Loucy (cell line): ENCODE measurements at regions not wholly inside any gene's neighbourhood (a gene's known extent, or its start where the extent isn't known, plus 50 kb on each side); places are given as distances from the start of the nearest gene placed in this dataset.
A peak's percentile ranks its signal among the peaks of the same experiment; 100 is the strongest.

Experiments
- H2AFZ ChIP-seq: fragments of 200-600 bp; sonication (generic); 2 replicates; pipeline ENCODE4 v1.6.0; 2016; ENCODE audit warnings: antibody characterized with exemption, mild to moderate bottlenecking, low read length, moderate library complexity
- H3F3A ChIP-seq: fragments of 200-600 bp; 2 replicates; pipeline ENCODE4 v1.6.0; 2016; ENCODE audit warnings: antibody characterized with exemption, low read depth, mild to moderate bottlenecking
- H3K27me3 ChIP-seq: fragments of 200-600 bp; sonication (generic); 2 replicates; pipeline ENCODE4 v1.6.1; 2014; ENCODE audit warnings: low read length, mild to moderate bottlenecking; ENCODE audit not compliant: insufficient read depth, poor library complexity, severe bottlenecking
- H3K36me3 ChIP-seq: fragments of 200-600 bp; sonication (generic); 2 replicates; pipeline ENCODE4 v1.6.1; 2016; ENCODE audit warnings: low read length; ENCODE audit not compliant: insufficient read depth
- H3K4me1 ChIP-seq: fragments of 200-600 bp; sonication (generic); 2 replicates; pipeline ENCODE4 v1.5.1; 2014; ENCODE audit warnings: low read length, mild to moderate bottlenecking; ENCODE audit not compliant: insufficient read depth, poor library complexity, severe bottlenecking
- H3K4me2 ChIP-seq: fragments of 200-600 bp; sonication (generic); 2 replicates; pipeline ENCODE4 v1.6.0; 2014; ENCODE audit warnings: antibody characterized with exemption, low read length, low read depth, mild to moderate bottlenecking; ENCODE audit not compliant: poor library complexity, severe bottlenecking
- H3K4me3 ChIP-seq: fragments of 200-600 bp; sonication (generic); 2 replicates; pipeline ENCODE4 v1.5.1; 2014; ENCODE audit warnings: low read length, mild to moderate bottlenecking, mixed read lengths; ENCODE audit not compliant: poor library complexity, severe bottlenecking
- H3K79me2 ChIP-seq: fragments of 200-600 bp; sonication (generic); 2 replicates; pipeline ENCODE4 v1.6.1; 2014; ENCODE audit warnings: low read length; ENCODE audit not compliant: insufficient read depth
- H3K9ac ChIP-seq: fragments of 200-600 bp; sonication (generic); 2 replicates; pipeline ENCODE4 v1.6.0; 2014; ENCODE audit warnings: mild to moderate bottlenecking, low read depth, low read length, moderate library complexity; ENCODE audit not compliant: poor library complexity, severe bottlenecking
- H3K9me2 ChIP-seq: fragments of 200-600 bp; sonication (generic); replicated peaks from 2 replicates; pipeline ENCODE4 v1.6.1; 2016; ENCODE audit warnings: low read depth, low read length, mixed read lengths
- H3K9me3 ChIP-seq: fragments of 200-600 bp; sonication (generic); 2 replicates; pipeline ENCODE4 v1.6.1; 2014; ENCODE audit warnings: mild to moderate bottlenecking, antibody characterized with exemption, low read length, low read depth; ENCODE audit not compliant: insufficient read depth
- H4K20me1 ChIP-seq: fragments of 200-600 bp; sonication (generic); 2 replicates; pipeline ENCODE4 v1.6.0; 2014; ENCODE audit warnings: antibody characterized with exemption, low read length, mild to moderate bottlenecking; ENCODE audit not compliant: insufficient read depth, poor library complexity, severe bottlenecking
- EZH2phosphoT487 ChIP-seq: fragments of 200-600 bp; IDR thresholded peaks from 2 replicates; pipeline ENCODE4 v1.6.1; 2018; ENCODE audit warnings: antibody characterized with exemption, mild to moderate bottlenecking, moderate library complexity, borderline replicate concordance
- TF ChIP-seq, protein P1 (sequence below): fragments of 200-600 bp; sonication (generic); conservative IDR thresholded peaks from 2 replicates; pipeline ENCODE4 v1.5.1; 2014; ENCODE audit warnings: mild to moderate bottlenecking, antibody characterized with exemption, low read length

DNA sequence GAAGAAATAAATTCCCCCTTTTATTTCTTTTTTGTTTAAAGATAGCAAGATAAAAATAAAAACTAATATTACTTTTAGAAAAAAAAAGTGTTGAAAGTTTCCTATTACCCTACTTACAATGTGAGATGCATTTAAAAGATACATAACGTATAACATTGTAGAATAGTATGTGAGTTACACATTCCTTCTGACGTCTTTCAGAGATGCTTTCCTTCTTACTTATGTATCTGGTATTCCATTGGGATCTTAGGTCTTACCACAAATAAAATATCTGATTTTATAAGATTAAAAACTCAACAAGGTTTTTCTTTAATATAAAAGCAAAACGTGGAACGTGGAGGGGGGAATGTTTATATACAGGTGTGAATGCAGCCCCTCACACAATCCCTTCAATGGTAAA lies 147.2 kb upstream of the ETS2 start:
- no peaks in the 10 kb centered on the region for H4K20me1 ChIP-seq

GRCh38 chr21:38659936-38660332 lies 145.8 kb upstream of the ETS2 start:
- TF ChIP-seq, protein P1, sequence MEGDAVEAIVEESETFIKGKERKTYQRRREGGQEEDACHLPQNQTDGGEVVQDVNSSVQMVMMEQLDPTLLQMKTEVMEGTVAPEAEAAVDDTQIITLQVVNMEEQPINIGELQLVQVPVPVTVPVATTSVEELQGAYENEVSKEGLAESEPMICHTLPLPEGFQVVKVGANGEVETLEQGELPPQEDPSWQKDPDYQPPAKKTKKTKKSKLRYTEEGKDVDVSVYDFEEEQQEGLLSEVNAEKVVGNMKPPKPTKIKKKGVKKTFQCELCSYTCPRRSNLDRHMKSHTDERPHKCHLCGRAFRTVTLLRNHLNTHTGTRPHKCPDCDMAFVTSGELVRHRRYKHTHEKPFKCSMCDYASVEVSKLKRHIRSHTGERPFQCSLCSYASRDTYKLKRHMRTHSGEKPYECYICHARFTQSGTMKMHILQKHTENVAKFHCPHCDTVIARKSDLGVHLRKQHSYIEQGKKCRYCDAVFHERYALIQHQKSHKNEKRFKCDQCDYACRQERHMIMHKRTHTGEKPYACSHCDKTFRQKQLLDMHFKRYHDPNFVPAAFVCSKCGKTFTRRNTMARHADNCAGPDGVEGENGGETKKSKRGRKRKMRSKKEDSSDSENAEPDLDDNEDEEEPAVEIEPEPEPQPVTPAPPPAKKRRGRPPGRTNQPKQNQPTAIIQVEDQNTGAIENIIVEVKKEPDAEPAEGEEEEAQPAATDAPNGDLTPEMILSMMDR: no peak
- TF ChIP-seq EZH2phosphoT487: no peak
- Histone ChIP-seq H3K4me3 (no peak overlapping the region), H3K4me1 (no peaks in the 10 kb centered on the region), H3K9me3 (no peaks in the 10 kb centered on the region), H3K27me3 (peaks cover 10% of the 10 kb centered on the region), H3K9ac (no peak overlapping the region), H4K20me1 (no peaks in the 10 kb centered on the region), H2AFZ (no peak overlapping the region), H3K9me2 (no peaks in the 10 kb centered on the region), H3K79me2 (no peaks in the 10 kb centered on the region), H3K4me2 (no peak overlapping the region), H3F3A (no peaks in the 10 kb centered on the region), H3K36me3 (no peaks in the 10 kb centered on the region)

More for the DNA sequence above, 147.2 kb upstream of the ETS2 start:
- TF ChIP-seq, protein P1: no peak
- TF ChIP-seq EZH2phosphoT487: no peak
- no peaks in the 10 kb centered on the region for H3K4me1 ChIP-seq
- H3K79me2 ChIP-seq: no peaks in the 10 kb centered on the region
- H3K4me3 ChIP-seq: no peak overlapping the region
- H3K9me2 ChIP-seq: no peaks in the 10 kb centered on the region
- H3K4me2 ChIP-seq: no peak overlapping the region
- H3K9ac ChIP-seq: no peak overlapping the region
- no peaks in the 10 kb centered on the region for H3K9me3 ChIP-seq
- H3F3A ChIP-seq: no peaks in the 10 kb centered on the region
- peaks cover 10% of the 10 kb centered on the region for H3K27me3 ChIP-seq
- H2AFZ ChIP-seq: no peak overlapping the region
- H3K36me3 ChIP-seq: no peaks in the 10 kb centered on the region

DNA sequence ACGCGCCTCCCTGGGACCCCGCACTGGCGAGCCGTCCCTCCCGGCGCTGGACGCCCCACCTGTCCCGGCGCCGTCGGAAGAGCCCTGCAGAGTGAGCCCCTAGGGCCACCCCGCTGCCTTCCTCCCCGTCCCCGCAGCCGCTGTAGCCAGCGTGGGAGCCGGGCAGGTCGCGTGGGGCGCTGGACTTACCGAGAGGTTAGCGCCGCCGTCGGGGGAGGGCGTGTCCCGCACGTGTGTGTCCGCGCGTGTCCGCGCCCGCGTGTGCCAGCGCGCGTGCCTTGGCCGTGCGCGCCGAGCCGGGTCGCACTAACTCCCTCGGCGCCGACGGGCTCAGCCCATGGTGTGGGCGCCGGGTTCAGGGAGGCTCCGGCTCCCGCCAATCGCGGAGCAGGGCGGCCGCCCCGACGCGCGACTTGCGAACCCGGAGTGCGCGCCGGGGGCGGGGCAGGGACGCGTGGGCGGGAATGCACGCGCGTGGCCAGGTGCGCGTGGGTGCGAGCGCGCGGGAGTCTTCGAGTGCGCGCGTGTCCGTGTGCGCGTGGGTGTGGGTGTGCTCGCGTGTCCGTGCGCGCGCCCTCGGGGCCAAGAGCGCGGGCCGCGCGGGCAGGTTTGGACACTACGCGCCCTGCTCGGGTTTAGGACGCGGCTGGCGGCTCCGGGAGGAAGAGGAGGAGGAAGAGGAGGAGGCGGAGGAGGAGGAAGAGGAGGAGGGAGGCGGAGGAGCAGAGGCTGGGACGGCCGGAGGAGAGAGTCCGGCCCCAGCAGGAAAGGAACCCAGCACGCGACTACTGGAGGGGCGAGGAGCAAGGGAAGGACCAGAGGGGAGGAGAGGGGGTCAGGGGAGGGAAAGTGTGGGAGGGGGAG lies 145.2 kb upstream of the ETS2 start:
- H3K9me2 ChIP-seq: no peaks in the 10 kb centered on the region
- peak overlapping the region; percentile 85 for H3K4me2 ChIP-seq
- no peaks in the 10 kb centered on the region for H3K79me2 ChIP-seq
- H3F3A ChIP-seq: no peaks in the 10 kb centered on the region
- H3K4me3 ChIP-seq: peak overlapping the region; percentile 71
- no peak for TF ChIP-seq EZH2phosphoT487
- TF ChIP-seq, protein P1: no peak
- no peaks in the 10 kb centered on the region for H3K9me3 ChIP-seq
- H3K27me3 ChIP-seq: peaks cover 10% of the 10 kb centered on the region
- H3K4me1 ChIP-seq: no peaks in the 10 kb centered on the region
- peak overlapping the region; percentile 94 for H2AFZ ChIP-seq
- H3K36me3 ChIP-seq: no peaks in the 10 kb centered on the region
- H4K20me1 ChIP-seq: no peaks in the 10 kb centered on the region
- peak overlapping the region; percentile 45 for H3K9ac ChIP-seq
